ENCODE measurements at regions not wholly inside any gene's neighbourhood (a gene's known extent, or its start where the extent isn't known, plus 50 kb on each side); places are given as distances from the start of the nearest gene placed in this dataset.
"Not testable (repeated sequence)": the region's sequence is repeated elsewhere in the genome, so short reads cannot be mapped to it uniquely, and the experiment has no call there.

DNA sequence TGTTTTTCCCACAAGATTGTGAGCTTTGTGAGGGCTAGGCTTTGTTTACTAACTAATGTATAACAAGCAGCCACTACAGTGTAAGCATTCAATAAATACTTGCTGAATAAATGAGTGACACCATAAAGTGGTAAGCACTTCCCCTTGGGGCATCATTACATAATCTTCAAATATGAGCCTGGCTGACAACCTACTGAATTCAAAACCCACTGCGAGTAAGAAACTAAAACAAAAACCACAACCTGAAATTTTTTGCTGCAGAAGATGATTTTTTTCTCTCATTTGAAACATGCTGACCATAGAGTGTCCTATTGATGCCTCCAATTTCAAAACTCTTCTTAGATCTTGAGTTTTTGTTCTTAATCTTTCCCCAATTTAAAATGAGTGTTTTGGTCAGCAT is 331.3 kb upstream of the CCNG1 start:
- Mint-ChIP-seq H3K4me1 (no peaks in the 10 kb centered on the region), H3K4me3 (no peak overlapping the region), H3K36me3 (ENCODE audit: insufficient read depth) (no peaks in the 10 kb centered on the region), H3K27me3 (no peaks in the 10 kb centered on the region), H3K9me3 (peaks cover 37% of the 10 kb centered on the region), H3K27ac (ENCODE audit: low read depth) (no peak overlapping the region)
- ATAC-seq (replicated peaks; ENCODE audit: extremely low read depth, poor library complexity, severe bottlenecking) = no peak
- DNase-seq (ENCODE audit: low spot score in 2 of 2) = no peak

DNA sequence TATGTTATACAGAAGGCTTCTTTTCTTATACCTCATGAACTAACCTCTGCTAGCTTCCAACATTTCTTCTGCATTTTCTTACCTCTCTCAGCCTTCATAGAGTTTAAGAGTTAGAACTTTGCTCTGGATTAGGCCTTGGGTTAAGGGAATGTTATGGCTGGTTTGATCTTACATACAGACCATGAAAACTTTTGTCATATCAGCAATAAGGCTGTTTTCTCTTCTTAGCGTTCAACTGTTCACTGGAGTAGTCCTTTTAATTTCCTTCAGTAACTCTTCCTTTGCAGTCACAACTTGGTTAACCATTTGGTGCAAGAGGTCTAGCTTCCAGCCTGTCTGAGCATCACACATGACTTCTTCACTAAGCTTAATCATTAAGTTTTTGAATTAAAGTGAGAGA is 329.0 kb upstream of the CCNG1 start:
- H3K9me3 Mint-ChIP-seq = peaks cover 25% of the 10 kb centered on the region
- H3K36me3 Mint-ChIP-seq (ENCODE audit: insufficient read depth) = no peaks in the 10 kb centered on the region

GRCh38 chr5:163115011-163115410 is 322.4 kb upstream of the CCNG1 start:
- Mint-ChIP-seq H3K27me3 (no peaks in the 10 kb centered on the region), H3K4me3 (no peak overlapping the region), H3K4me1 (no peaks in the 10 kb centered on the region), H3K9me3 (peaks cover 14% of the 10 kb centered on the region), H3K27ac (ENCODE audit: low read depth) (no peak overlapping the region), H3K36me3 (ENCODE audit: insufficient read depth) (no peaks in the 10 kb centered on the region)
- ATAC-seq (replicated peaks; ENCODE audit: extremely low read depth, poor library complexity, severe bottlenecking) (no peak), DNase-seq (ENCODE audit: low spot score in 2 of 2) (no peak)

More for the DNA sequence above, 329.0 kb upstream of the CCNG1 start:
- no peaks in the 10 kb centered on the region for H3K4me1 Mint-ChIP-seq
- no peak overlapping the region for H3K27ac Mint-ChIP-seq (ENCODE audit: low read depth)
- no peak for ATAC-seq (replicated peaks; ENCODE audit: extremely low read depth, poor library complexity, severe bottlenecking)
- no peak for DNase-seq (ENCODE audit: low spot score in 2 of 2)
- no peaks in the 10 kb centered on the region for H3K27me3 Mint-ChIP-seq
- no peak overlapping the region for H3K4me3 Mint-ChIP-seq

GRCh38 chr5:163116618-163117017 is 320.8 kb upstream of the CCNG1 start:
- not testable (repeated sequence) for DNase-seq (ENCODE audit: low spot score in 2 of 2); H3K36me3 Mint-ChIP-seq (ENCODE audit: insufficient read depth); H3K27me3 Mint-ChIP-seq; H3K4me3 Mint-ChIP-seq; ATAC-seq (replicated peaks; ENCODE audit: extremely low read depth, poor library complexity, severe bottlenecking); H3K27ac Mint-ChIP-seq (ENCODE audit: low read depth); H3K4me1 Mint-ChIP-seq
- peaks cover 21% of the 10 kb centered on the region for H3K9me3 Mint-ChIP-seq

- no peak overlapping the region for H3K27ac Mint-ChIP-seq (ENCODE audit: low read depth)
- no peak for DNase-seq (ENCODE audit: low spot score in 2 of 2)
- no peaks in the 10 kb centered on the region for H3K27me3 Mint-ChIP-seq
- ATAC-seq (replicated peaks; ENCODE audit: extremely low read depth, poor library complexity, severe bottlenecking) = no peak
- no peaks in the 10 kb centered on the region for H3K4me1 Mint-ChIP-seq
- H3K36me3 Mint-ChIP-seq (ENCODE audit: insufficient read depth) = no peaks in the 10 kb centered on the region
- H3K4me3 Mint-ChIP-seq = no peak overlapping the region
- H3K9me3 Mint-ChIP-seq = no peaks in the 10 kb centered on the region
Measured at GRCh38 chr5:163134061-163134460, 303.3 kb upstream of the CCNG1 start.

DNA sequence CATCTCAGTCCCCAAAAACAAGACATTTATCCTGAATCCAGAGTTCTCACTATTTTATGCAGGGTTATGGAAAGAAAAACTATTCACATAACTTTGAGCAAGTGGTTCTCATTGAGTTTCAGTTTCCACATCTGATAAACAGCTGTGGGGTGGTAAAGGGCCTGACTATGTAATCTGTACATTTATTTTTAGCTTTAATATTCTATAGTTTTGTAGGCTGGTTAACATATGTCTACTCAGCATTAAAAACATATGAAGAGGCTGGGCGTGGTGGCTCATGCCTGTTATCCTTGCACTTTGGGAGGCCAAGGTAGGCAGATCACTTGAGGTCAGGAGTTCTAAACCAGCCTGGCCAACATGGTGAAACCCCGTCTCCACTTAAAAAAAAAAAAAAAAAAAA is 301.5 kb upstream of the CCNG1 start:
- Mint-ChIP-seq H3K36me3 (ENCODE audit: insufficient read depth) (no peaks in the 10 kb centered on the region), H3K27me3 (no peaks in the 10 kb centered on the region), H3K4me1 (no peaks in the 10 kb centered on the region), H3K4me3 (no peak overlapping the region), H3K27ac (ENCODE audit: low read depth) (no peak overlapping the region), H3K9me3 (peaks cover 9% of the 10 kb centered on the region)
- no peak for DNase-seq (ENCODE audit: low spot score in 2 of 2)
- no peak for ATAC-seq (replicated peaks; ENCODE audit: extremely low read depth, poor library complexity, severe bottlenecking)

- Mint-ChIP-seq H3K27ac (ENCODE audit: low read depth) (no peak overlapping the region), H3K36me3 (ENCODE audit: insufficient read depth) (no peaks in the 10 kb centered on the region), H3K4me3 (no peak overlapping the region), H3K4me1 (no peaks in the 10 kb centered on the region), H3K27me3 (no peaks in the 10 kb centered on the region), H3K9me3 (peaks cover 24% of the 10 kb centered on the region)
- no peak for ATAC-seq (replicated peaks; ENCODE audit: extremely low read depth, poor library complexity, severe bottlenecking)
- DNase-seq (ENCODE audit: low spot score in 2 of 2) = no peak
Measured at GRCh38 chr5:163161512-163161911, 275.9 kb upstream of the CCNG1 start.

DNA sequence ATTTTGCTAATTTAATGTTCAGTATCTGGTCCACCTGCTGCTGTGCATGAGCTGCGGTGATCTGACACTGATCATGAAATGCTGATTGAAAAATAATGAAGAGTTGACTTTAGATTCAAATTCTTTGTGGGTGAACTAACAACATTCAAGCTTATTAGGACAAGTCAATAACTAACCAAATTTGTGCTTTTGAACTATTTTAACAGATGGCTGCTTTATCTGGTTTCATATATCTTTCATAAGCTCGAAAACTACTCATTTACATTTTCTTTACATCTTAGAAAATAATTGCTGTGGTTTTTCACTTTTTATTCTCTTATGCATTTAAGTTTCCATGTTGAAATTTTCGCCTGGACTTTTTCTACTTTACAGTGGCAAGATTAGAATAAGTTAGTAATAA is 274.8 kb upstream of the CCNG1 start:
- Mint-ChIP-seq H3K27me3 (no peaks in the 10 kb centered on the region), H3K4me3 (no peak overlapping the region), H3K4me1 (no peaks in the 10 kb centered on the region), H3K27ac (ENCODE audit: low read depth) (no peak overlapping the region), H3K36me3 (ENCODE audit: insufficient read depth) (no peaks in the 10 kb centered on the region), H3K9me3 (peaks cover 19% of the 10 kb centered on the region)
- no peak for ATAC-seq (replicated peaks; ENCODE audit: extremely low read depth, poor library complexity, severe bottlenecking)
- no peak for DNase-seq (ENCODE audit: low spot score in 2 of 2)

DNA sequence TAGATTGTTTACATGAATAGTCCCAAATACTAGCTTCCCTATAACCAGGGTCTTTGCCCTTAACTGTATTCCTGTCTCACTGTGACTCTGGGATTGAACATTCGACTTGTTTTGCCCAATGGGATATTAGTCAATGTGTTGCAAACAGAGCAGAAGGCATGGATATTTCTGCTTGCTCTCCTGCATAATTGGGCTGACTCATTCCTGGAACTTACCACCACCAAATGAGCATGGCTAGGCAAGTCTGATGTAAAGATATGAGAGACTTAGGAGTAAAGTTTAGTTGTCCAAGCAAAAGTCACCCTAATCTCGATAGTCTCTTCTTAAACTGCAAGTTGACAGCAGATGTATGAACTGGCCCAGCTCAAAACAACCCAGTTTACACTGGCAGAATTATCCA is 273.5 kb upstream of the CCNG1 start:
- Mint-ChIP-seq H3K9me3 (peaks cover 27% of the 10 kb centered on the region), H3K36me3 (ENCODE audit: insufficient read depth) (peaks cover 1% of the 10 kb centered on the region)
- no peak for ATAC-seq (replicated peaks; ENCODE audit: extremely low read depth, poor library complexity, severe bottlenecking)

DNA sequence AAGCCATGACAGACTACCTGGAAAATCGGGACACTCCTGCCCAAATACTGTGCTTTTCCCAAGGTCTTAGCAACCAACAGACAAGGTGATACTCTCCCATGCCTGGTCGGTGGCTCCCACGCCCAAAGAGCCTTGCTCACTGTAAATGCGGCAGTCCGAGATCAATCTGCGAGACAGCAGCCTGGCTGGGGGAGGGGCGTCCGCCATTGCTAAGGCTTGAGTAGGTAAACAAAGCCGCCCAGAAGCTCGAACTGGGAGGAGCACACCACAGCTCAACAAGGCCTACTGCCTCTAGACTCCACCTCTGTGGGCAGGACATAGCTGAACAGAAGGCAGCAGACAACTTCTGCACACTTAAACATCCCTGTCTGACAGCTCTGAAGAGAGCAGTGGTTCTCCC is 272.1 kb upstream of the CCNG1 start:
- Mint-ChIP-seq H3K27ac (ENCODE audit: low read depth) (no peak overlapping the region), H3K9me3 (peaks cover 32% of the 10 kb centered on the region), H3K27me3 (no peaks in the 10 kb centered on the region), H3K4me1 (no peaks in the 10 kb centered on the region), H3K36me3 (ENCODE audit: insufficient read depth) (peaks cover 1% of the 10 kb centered on the region), H3K4me3 (no peak overlapping the region)
- ATAC-seq (replicated peaks; ENCODE audit: extremely low read depth, poor library complexity, severe bottlenecking) (no peak), DNase-seq (ENCODE audit: low spot score in 2 of 2) (no peak)

More for the DNA sequence above, 273.5 kb upstream of the CCNG1 start:
- H3K27ac Mint-ChIP-seq (ENCODE audit: low read depth) = no peak overlapping the region
- H3K27me3 Mint-ChIP-seq = no peaks in the 10 kb centered on the region
- no peaks in the 10 kb centered on the region for H3K4me1 Mint-ChIP-seq
- no peak overlapping the region for H3K4me3 Mint-ChIP-seq
- no peak for DNase-seq (ENCODE audit: low spot score in 2 of 2)

DNA sequence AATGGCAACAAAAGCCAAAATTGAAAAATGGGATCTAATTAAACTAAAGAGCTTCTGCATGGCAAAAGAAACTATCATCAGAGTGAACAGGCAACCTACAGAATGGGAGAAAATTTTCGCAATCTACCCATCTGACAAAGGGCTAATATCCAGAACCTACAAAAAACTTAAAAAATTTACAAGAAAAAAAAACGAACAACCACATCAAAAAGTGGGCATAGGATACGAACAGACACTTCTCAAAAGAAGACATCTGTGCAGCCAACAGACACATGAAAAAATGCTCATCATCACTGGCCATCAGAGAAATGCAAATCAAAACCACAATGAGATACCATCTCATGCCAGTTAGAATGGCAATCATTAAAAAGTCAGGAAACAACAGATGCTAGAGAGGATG is 267.2 kb upstream of the CCNG1 start:
- ATAC-seq (replicated peaks; ENCODE audit: extremely low read depth, poor library complexity, severe bottlenecking); H3K27ac Mint-ChIP-seq (ENCODE audit: low read depth); DNase-seq (ENCODE audit: low spot score in 2 of 2); H3K4me1 Mint-ChIP-seq; H3K36me3 Mint-ChIP-seq (ENCODE audit: insufficient read depth); H3K4me3 Mint-ChIP-seq; H3K27me3 Mint-ChIP-seq: not testable (repeated sequence)
- H3K9me3 Mint-ChIP-seq = peaks cover 29% of the 10 kb centered on the region

- Mint-ChIP-seq H3K27ac (ENCODE audit: low read depth) (no peak overlapping the region), H3K9me3 (peaks cover 20% of the 10 kb centered on the region), H3K4me3 (no peak overlapping the region), H3K36me3 (ENCODE audit: insufficient read depth) (peaks cover 1% of the 10 kb centered on the region), H3K4me1 (no peaks in the 10 kb centered on the region), H3K27me3 (no peaks in the 10 kb centered on the region)
- ATAC-seq (replicated peaks; ENCODE audit: extremely low read depth, poor library complexity, severe bottlenecking) (no peak), DNase-seq (ENCODE audit: low spot score in 2 of 2) (no peak)
Measured at GRCh38 chr5:163172540-163173338, 264.7 kb upstream of the CCNG1 start.

GRCh38 chr5:163177971-163178370 is 259.4 kb upstream of the CCNG1 start:
- H3K4me3 Mint-ChIP-seq = no peak overlapping the region
- ATAC-seq (replicated peaks; ENCODE audit: extremely low read depth, poor library complexity, severe bottlenecking) = no peak

More at GRCh38 chr5:163177971-163178370, 259.4 kb upstream of the CCNG1 start:
- no peaks in the 10 kb centered on the region for H3K4me1 Mint-ChIP-seq
- DNase-seq (ENCODE audit: low spot score in 2 of 2) = no peak
- H3K27ac Mint-ChIP-seq (ENCODE audit: low read depth) = no peak overlapping the region
- no peaks in the 10 kb centered on the region for H3K27me3 Mint-ChIP-seq
- peaks cover 13% of the 10 kb centered on the region for H3K9me3 Mint-ChIP-seq
- H3K36me3 Mint-ChIP-seq (ENCODE audit: insufficient read depth) = peaks cover 1% of the 10 kb centered on the region

All from central memory CD8-positive, alpha-beta T cell (primary cell).